HG02763 (cell line): ENCODE measurements at regions not wholly inside any gene's neighbourhood (a gene's known extent, or its start where the extent isn't known, plus 50 kb on each side); places are given as distances from the start of the nearest gene placed in this dataset.
"Not testable (repeated sequence)": the region's sequence is repeated elsewhere in the genome, so short reads cannot be mapped to it uniquely, and the experiment has no call there.

Experiments used
- ATAC-seq: cut with Tn5 transposase; IDR thresholded peaks from one replicate; pipeline ENCODE4 v1.9.1; 2021; ENCODE audit warnings: mild to moderate bottlenecking, moderate library complexity; ENCODE audit not compliant: unreplicated experiment

DNA sequence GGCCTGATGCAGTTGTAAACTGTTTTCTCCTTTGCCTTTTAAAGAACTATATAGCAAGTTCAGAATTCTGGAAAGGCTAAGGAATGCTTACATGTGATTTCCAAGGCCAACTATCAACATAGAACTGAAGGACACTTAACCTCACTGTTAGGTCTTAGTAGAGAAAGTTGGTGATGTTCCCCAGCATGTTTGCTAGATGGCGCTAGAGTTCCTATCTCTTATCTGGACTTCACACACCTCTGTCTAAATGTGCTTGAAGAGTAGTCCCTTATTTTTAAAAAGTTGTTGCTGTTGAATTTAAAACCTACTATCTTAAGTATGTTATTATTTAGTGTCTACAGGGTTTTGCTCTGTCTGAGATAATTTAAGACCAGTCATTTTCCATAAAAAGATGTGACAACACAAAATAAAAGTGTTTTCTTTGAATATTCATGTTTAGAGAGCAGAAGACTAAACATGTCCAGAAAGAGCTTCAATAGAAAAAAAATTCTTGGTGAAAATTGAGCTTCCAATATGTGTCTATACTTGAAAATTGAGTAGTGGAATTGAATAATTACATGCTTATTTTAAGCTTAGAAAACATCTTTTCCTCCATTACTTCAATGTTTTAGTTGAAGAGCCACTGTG lies 237.3 kb downstream of the S1PR1 start:
- no peak for ATAC-seq

DNA sequence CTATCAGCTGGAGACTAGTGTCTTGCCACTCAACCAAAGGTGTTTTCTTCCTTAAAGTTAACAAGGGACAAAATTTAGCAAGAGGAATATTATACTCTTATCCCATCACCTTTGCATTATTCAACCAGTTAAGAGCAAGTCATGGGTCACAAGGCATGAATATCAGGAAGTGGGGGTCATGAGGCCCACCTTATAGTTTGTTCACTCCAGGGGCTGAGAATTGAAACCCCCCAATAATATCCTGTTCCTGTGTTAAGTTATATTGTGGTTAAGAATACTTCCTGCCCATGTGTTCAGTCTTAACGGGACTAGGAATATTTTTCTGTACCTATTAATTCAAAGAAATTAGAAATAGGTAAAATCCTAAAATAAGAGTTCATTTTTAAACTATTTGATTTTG lies 239.7 kb downstream of the S1PR1 start:
- no peak for ATAC-seq

DNA sequence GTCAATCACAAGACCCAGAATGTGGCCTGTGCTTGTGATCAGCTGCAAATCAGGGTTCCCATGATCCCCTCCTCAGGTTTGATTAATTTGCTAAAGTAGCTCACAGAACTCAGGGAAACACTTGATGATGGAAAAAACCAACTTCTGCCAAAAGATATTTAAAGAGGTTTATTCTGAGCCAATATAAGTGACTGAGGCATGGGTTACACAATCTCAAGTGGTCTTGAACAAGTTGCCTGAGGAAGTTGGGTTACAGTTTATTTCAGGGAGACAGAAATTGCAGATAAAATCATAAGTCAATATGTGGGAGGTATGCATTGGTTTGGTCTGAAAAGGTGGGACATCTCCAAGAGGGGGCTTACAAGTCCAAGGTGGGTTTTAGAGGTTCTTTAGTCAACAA lies 243.1 kb downstream of the S1PR1 start:
- no peak for ATAC-seq

DNA sequence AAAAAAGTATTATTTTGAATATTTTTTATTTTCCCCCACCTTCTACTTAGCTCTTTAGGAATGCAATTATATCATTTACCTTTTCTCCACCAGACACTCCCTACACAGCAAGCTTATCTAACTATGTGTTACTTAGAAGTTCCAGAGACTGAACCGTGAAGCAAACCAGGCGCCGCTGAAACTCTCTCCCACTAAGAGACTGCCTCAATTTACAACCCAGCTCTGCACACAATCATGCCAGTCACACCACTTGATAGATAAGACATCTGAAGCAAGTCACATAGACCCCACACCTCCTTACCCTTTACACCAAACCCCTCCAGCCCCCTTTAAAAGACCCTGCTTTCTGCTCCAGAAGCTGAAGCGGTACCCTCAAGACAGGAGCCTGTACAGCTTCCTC lies 245.5 kb downstream of the S1PR1 start:
- no peak for ATAC-seq

DNA sequence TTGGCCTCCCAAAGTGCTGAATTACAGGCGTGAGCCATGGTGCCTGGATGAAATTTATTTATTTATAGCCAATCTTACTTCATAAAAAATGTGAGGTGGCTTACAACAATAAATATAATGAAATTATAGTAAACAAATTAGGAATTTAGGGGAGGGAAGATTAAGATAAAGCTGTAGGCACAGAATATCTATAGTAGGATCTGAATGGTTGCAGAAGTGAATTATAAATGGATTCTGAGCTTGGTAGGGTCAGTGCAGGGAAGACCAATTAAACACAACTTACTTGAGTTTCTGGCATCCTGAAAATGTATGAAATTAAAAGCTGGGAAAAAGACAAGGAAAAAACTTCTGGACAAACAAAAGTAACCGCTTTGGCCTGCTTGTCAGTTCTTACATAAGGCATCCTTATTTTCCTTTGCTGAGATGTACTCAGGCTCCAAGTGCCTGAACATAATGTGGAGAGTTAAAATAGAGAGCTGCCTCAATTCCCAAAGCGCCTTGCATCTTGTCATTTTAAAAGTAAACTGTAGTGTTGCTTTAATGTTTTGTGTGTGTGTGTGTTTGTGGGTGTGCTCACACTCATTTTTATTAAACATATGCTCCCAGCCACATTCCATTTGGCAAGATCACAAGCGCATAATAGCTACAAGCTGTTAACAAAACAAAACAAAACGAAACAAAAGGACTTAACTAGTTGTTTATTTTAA lies 247.3 kb downstream of the S1PR1 start:
- no peak for ATAC-seq

DNA sequence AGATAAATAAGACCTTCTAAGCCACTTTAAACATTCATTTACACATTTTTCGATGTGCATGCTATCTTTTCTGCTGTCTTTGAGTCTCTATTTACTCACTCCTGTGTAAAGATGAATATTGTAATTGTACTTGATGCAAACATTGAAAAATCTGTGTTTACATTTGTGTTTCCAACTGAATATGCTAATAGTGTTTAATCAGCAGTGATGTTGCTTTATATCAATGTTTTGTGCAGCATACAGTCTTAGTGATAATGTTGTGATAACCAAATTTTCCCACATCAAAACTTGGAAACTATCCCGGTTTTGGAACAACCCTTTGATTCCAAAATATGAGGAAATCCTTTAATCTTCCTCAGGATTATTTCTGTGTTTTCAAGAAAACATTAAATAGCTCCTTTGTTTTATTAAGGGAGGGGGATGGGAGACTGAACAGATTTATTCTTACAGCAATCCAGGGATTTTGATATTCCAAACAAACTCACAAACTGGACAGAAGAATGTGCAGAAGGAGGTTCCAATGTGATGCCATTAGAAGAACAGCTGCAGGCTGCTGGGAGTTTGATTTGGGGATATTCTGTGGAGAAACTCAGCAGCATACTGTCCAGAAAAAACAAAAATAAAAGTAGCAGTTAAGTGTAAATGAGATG lies 248.0 kb downstream of the S1PR1 start:
- ATAC-seq, result no peak

DNA sequence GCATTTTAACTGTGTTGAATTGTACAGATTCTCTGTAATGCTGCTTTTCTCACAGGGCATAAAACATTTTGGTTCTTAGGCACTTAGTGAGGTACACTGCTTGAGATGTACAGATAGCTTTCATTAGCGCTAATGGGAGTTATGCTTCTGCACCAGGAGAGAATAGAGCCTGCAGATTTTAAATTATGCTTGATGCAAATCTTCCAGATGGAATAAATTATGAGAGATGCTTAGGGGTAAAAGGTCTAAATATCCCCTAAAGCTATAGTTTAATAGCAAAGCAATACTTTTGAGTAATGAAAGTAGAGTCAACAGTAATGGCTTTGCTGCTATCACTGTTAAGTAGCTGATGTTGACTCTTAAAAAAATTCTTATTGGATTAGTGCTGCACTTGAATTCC lies 248.9 kb downstream of the S1PR1 start:
- ATAC-seq, result no peak

DNA sequence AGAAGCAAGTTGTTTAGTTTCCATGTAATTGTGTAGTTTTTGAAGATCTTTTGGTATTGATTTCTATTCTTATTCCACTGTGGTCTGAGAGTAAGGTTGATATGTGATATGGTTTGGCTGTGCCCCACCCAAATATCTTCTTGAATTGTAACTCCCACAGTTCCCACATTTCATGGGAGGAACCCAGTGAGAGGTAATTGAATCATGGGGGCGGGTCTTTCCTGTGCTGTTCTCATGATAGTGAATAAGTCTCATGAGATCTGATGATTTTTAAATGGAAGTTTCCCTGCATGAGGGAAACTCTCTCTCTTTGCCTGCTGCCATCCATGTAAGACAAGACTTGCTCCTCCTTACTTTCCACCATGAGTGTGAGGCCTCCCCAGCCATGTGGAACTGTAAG lies 255.3 kb downstream of the S1PR1 start:
- not testable (repeated sequence) for ATAC-seq

DNA sequence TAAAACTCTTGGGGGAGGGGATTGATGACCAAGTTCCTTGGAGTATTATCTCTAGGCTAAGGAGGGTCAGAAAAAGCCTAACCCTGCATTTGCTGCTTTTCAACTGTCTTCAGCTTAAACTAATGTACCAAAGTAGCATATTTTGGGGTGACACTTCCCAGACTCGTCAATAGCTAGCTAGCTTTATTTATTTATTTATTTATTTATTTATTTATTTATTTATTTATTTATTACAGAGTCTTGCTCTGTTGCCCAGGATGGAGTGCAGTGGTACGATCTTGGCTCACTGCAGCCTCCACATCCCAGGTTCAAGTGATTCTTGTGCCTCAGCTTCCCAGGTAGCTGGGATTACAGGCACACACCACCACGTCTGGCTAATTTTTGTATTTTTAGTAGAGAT lies 257.1 kb downstream of the S1PR1 start:
- not testable (repeated sequence) for ATAC-seq

DNA sequence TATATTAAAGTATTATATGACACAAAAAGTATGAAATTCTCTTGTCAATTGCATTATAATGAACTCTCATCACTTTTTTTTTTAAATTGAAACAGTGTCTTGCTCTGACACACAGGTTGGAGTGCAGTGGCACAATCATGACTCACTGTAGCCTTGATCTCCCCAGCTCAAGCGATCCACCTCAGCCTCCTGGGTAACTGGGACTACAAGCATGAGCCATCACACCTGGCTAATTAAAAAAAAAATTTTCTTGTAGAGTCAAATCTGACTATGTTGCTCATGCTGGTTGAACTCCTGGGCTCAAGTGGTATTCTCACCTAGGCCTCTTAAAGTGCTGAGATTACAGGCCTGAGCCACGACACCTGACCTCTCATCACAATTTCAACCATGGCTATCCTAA lies 259.3 kb downstream of the S1PR1 start:
- no peak for ATAC-seq

DNA sequence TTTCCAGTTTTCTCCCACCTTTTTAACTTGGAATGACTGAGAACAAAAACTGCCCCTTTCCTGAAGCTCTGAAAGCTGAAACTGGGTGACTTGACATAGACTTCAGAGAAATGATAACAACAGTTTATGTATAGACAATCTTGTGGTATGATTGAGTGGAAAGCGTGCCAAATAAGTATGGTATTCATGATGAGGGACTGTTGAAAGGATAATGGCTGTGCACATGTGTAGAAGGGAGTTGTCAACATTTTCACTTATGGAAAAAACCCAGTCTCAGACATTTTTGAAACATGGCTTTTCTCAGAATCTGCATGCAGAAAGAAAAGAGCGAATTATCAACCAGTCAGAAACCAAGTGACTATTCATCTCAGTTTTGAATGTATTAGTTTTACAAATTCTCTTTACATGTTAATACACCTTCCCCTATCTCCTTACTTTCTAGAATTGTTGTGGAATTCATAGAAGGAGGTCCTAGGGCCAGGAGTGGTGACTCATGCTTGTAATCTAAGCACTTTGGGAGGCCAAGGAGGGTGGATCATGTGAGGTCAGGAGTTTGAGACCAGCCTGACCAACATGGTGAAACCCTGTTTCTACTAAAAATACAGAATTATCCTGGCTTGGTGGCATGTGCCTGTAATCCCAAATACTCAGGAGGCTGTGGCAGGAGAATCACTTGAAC lies 261.2 kb downstream of the S1PR1 start:
- no peak for ATAC-seq

DNA sequence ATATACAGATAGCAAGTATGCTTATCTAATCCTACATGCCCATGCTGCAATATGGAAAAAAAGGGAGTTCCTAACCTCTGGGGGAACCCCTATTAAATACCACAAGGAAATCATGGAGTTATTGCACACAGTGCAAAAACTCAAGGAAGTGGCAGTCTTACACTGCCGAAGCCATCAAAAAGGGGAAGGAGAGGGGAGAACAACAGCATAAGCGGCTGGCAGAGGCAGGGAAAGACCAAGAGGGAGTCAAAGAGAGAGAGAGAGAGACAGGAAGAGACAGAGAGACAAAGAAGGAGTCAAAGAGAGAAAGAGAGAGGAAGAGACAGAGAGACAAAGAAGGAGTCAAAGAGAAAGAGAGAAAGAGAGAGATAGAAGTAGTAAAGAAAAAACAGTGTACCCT lies 267.3 kb downstream of the S1PR1 start:
- not testable (repeated sequence) for ATAC-seq

DNA sequence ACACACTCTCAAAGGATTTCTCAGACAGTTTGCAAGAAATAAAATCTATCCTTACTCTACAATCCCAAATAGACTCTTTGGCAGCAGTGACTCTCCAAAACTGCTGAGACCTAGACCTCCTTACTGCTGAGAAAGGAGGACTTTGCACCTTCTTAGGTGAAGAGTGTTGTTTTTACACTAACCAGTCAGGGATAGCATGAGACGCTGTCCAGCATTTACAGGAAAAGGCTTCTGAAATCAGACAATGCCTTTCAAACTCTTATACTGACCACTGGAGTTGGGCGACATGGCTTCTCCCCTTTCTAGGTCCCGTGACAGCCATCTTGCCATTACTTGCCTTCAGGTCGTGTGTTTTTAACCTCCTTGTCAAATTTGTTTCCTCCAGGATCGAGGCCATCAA lies 268.4 kb downstream of the S1PR1 start:
- not testable (repeated sequence) for ATAC-seq

DNA sequence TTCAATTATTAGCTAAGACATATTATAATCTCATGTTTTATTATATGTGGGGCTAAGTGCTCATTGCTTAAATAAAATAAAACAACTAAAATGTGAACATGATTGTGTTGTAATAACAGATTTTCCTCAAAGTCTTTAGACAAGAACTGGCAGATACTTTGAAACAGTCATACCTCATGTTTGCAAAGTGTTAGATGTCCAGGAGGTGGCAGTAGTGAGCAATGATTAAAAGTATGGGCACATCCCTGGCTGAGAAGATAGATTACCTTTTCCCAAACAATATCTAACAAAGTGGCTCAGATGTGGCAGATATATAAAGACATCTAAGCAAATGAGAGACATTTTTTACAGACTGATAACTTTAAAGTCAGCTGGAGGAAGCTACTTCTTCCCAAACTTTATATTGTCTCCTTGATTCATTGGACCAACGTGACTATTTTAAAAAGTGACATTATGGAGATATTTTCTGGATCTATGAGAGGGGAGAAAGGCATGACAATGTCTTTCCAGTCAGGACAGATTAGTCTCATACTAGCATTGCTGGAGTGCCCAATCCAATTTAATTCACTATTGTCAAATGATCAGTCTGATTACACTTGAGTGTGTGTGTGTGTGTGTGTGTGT lies 269.8 kb downstream of the S1PR1 start:
- ATAC-seq, result peak; percentile 83

DNA sequence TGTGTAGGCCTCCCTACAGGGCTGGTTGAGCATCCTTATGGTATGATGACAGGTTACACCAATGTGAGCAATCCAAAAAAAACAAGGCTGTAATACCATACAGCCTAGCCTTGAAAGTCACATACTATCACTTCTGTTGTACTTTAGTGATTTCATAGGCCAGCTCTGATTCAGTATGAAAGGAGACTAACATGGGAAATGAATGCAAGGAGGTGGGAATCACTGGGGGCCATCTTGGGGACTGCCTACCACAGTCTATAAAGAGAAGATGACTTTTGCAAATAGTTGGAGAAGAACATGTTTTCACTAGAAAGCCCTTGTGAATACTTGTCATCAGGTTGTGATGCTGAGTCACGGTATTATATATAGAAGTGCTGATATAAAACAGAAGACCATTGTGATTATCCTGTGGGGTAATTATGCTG lies 270.7 kb downstream of the S1PR1 start:
- no peak for ATAC-seq

DNA sequence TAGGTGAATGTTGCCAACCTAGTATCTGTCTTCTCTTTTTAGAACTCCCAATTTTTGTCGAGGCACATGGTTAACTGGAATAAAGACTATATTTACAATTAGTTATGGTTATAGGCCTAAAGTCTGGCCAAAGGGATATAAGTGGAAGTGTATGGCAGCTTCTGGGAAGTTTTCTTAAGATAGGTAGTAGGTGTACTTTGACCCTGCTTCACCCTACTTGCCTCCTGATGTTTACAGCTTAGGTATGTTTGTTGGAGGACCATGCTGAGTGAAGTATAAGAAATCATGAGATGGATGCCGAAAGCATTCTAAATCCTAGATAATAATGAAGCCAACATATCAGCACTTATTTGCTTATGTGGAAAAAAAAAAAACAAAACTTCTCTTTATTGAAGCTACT lies 272.1 kb downstream of the S1PR1 start:
- no peak for ATAC-seq

DNA sequence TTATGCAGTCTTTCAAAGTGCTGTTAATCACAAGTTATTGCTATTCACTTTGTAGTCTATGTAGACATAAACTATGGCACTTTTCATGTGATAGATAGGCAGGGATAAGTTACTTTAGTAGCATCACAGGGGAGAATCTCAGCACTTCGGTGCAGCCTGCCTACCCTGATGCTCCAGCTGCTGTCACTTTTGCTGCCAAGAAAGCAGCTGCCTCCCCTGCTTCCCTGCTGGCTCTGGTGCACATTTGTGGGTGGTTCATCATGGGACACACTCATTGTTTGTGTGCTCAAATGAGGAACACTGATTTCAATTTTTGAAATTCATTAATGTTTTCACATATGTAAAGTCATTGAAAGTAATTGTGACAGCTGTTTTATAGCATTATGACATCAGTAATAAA lies 272.6 kb downstream of the S1PR1 start:
- no peak for ATAC-seq

DNA sequence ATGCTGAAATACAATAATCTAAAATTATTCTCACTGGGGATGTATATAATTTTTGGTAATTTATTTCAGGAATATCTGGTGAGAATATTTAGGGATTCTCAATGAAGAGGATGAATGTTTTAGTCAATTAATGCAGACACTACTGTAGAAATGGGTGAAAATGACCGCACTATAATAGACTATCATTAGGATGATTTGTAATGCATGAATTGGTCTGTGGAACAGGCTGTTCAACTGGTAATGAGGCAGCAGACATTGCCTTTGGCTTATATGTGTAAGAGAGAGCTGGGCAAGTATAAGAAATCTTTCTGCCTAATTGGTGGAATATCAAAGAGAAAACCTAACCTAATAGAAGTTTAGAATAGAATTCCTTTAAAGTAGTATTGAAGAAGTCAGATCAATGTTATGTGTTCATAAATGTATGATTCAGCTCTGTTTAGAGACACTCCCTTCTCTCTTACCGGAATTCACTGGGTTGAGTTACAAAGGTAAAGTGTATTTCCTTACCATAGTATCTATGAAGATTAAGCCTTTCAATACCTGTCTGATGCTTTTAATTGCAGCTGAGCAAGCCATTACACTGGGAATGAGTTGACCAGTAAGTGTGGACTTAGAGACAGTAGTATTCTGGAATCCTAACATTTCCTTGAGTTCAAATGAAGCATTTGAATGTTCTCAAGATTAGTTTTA lies 274.5 kb downstream of the S1PR1 start:
- ATAC-seq, result no peak

DNA sequence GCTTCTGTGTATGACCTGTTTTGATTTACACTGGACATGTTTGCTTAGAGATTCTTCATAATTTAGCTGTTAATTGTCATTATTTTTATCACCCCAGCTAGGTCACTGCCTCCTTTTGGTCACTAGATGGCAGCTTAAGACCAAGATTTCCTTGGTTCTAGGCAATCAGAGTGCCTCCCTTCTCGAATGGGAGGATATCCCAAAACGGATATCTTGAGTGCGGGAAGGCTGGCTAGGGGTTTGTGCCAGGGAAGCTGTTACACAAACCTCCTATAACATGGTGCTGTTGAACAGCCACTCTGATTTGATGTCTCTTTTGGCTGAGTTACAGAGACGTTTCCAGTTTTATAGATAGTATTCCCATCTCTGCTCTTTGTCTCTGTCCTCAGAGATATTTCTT lies 283.5 kb downstream of the S1PR1 start:
- ATAC-seq, result peak; percentile 87

DNA sequence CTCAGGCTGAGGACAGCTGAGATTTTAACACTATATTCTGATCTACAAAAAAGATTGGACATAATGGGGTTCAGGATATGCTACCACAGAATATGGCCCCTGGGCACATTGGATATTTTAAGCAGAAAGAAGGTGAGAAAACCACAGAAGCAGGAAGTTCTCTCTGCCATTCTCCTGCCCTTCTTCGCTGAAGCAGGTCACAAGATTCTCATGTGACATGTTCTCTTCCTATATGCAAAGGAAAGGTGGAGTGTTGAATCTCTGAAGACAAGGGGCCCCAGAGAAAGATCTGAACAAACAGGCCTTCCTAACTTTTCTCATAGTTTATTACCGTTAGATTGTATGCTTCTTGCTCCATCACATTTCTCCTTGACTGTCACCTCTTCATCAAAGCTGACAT lies 285.7 kb downstream of the S1PR1 start:
- no peak for ATAC-seq

DNA sequence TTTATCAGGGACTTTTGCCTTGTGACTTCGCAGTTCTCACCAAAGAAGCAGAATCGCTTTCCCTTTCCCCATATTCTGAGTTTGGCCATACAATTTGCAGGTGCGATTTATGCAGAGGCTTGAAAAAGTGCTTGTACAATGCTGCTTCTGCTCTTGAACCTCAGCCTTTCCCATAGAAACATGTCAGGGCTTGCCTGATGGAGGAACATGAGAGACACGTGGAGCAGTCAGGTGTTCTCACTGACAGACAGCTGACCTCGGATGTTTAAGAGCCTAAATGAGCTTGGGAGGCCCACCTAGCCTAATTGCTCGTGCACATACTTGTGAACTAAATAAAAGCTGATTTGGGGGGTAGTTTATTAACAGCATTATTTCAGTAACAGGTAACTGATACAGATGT lies 290.0 kb downstream of the S1PR1 start:
- no peak for ATAC-seq
